ENCODE measurements at regions not wholly inside any gene's neighbourhood (a gene's known extent, or its start where the extent isn't known, plus 50 kb on each side); places are given as distances from the start of the nearest gene placed in this dataset.

- DNase-seq (ENCODE audit: low read depth, low spot score) = no peak
- ChIA-PET CTCF (no interaction called here), POLR2A (no interaction called here)
- H3K4me3 ChIP-seq (ENCODE audit: low read depth, low read length) = no peak overlapping the region
- no peak for TF ChIP-seq CTCF (IDR thresholded peaks at IDR 0.05; ENCODE audit: insufficient read depth, low read length, missing control alignments)
Measured at GRCh38 chr9:73528926-73529325, 377.3 kb downstream of the ANXA1 start.

DNA sequence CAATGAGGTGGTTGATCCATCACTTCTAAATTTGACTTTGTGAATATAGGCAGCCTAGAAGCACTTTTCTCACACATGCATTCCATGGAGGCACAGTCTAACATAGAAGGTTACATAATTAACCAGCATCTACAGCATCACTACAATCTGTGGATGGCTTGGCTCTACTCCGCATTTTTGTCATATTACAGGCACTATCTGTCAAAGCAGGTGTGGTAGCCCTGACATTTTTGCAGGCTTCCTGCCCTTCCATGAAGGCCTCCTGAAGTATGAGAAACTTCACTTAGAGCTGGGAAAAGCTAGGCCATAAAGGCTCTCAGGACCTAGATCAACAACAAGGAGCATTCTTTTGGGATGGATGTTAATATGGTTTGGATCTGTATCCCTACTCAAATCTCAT lies 378.0 kb downstream of the ANXA1 start:
- CTCF ChIA-PET = no interaction called here
- POLR2A ChIA-PET = no interaction called here
- no peak for TF ChIP-seq CTCF (IDR thresholded peaks at IDR 0.05; ENCODE audit: insufficient read depth, low read length, missing control alignments)
- no peak for DNase-seq (ENCODE audit: low read depth, low spot score)
- H3K4me3 ChIP-seq (ENCODE audit: low read depth, low read length) = no peak overlapping the region

GRCh38 chr9:73531051-73531532 lies 379.4 kb downstream of the ANXA1 start:
- H3K4me3 ChIP-seq (ENCODE audit: low read depth, low read length) = no peak overlapping the region
- no peak for DNase-seq (ENCODE audit: low read depth, low spot score)
- ChIA-PET CTCF (no interaction called here), POLR2A (no interaction called here)
- no peak for TF ChIP-seq CTCF (IDR thresholded peaks at IDR 0.05; ENCODE audit: insufficient read depth, low read length, missing control alignments)

- TF ChIP-seq CTCF (IDR thresholded peaks at IDR 0.05; ENCODE audit: insufficient read depth, low read length, missing control alignments) = no peak
- DNase-seq (ENCODE audit: low read depth, low spot score) = no peak
- POLR2A ChIA-PET = no interaction called here
- no peak overlapping the region for H3K4me3 ChIP-seq (ENCODE audit: low read depth, low read length)
- CTCF ChIA-PET = no interaction called here
Measured at GRCh38 chr9:73531658-73532057, 380.0 kb downstream of the ANXA1 start.

DNA sequence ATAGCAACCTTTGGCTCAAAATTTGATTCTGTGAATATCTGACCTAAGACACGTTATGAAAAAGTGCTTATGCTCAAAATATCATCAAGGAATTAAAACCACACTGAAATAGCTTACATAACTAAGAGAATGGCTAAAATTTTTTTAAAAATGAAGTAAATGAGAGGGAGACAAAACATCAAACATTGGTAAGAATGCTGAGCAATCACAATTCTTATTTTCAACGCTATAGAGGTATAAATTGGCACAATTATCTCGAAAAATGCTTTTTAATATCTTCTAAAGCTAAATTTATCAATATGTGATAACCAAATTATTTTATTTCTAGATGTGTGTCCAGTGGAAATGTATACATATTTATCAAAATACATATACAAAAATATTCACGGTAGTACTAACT lies 381.3 kb downstream of the ANXA1 start:
- ChIA-PET POLR2A (no interaction called here), CTCF (no interaction called here)
- no peak overlapping the region for H3K4me3 ChIP-seq (ENCODE audit: low read depth, low read length)
- no peak for DNase-seq (ENCODE audit: low read depth, low spot score)
- TF ChIP-seq CTCF (IDR thresholded peaks at IDR 0.05; ENCODE audit: insufficient read depth, low read length, missing control alignments) = no peak

DNA sequence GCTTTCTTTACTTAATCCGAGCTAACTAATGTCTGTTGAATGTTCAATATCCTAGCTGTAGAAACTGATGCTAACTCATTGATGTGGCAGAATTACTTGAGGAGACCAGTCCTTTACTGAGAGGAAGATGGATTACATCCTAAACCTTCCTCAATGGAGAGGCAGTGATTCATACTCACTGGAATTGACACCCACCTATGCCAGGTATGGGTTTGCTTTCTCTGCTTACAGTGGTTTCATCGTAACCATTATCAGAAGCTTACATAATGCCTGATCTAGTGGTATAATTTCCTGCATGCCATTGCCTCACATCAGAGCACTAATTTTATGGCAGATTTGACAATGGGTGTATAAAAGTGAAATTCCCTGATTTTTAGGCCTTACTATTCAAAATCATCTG lies 384.7 kb downstream of the ANXA1 start:
- ChIA-PET CTCF (no interaction called here), POLR2A (no interaction called here)
- no peak for DNase-seq (ENCODE audit: low read depth, low spot score)
- no peak for TF ChIP-seq CTCF (IDR thresholded peaks at IDR 0.05; ENCODE audit: insufficient read depth, low read length, missing control alignments)
- no peak overlapping the region for H3K4me3 ChIP-seq (ENCODE audit: low read depth, low read length)

Measured in AG04449 (cell line).